Effector memory CD4-positive, alpha-beta T cell (primary cell): ENCODE measurements at regions not wholly inside any gene's neighbourhood (a gene's known extent, or its start where the extent isn't known, plus 50 kb on each side); places are given as distances from the start of the nearest gene placed in this dataset.

Source experiments
- DNase-seq, 3 donors: peaks; one replicate each; pipeline ENCODE4 v3.0.0-alpha.2; 2020
- H3K27ac ChIP-seq: 2 replicates; pipeline ENCODE4 v1.7.0; 2013; ENCODE audit warnings: mild to moderate bottlenecking, low read length, moderate library complexity; ENCODE audit not compliant: insufficient read depth, poor library complexity, severe bottlenecking
- H3K27me3 ChIP-seq: replicated peaks from 2 replicates; pipeline ENCODE4 v1.7.0; 2013; ENCODE audit warnings: mild to moderate bottlenecking, low read length; ENCODE audit not compliant: insufficient read depth, control insufficient read depth, poor library complexity, severe bottlenecking
- H3K36me3 ChIP-seq: 2 replicates; pipeline ENCODE4 v1.7.0; 2013; ENCODE audit warnings: mild to moderate bottlenecking, low read length, moderate library complexity; ENCODE audit not compliant: control insufficient read depth, insufficient read depth
- H3K4me1 ChIP-seq: 2 replicates; pipeline ENCODE4 v1.7.0; 2013; ENCODE audit warnings: low read length, mild to moderate bottlenecking; ENCODE audit not compliant: control insufficient read depth, insufficient read depth, poor library complexity, severe bottlenecking
- H3K4me3 ChIP-seq: 2 replicates; pipeline ENCODE4 v1.7.0; 2013; ENCODE audit warnings: low read length, low read depth, mild to moderate bottlenecking; ENCODE audit not compliant: insufficient read depth, poor library complexity, severe bottlenecking
- H3K9me3 ChIP-seq: 2 replicates; pipeline ENCODE4 v1.7.0; 2013; ENCODE audit warnings: mild to moderate bottlenecking, low read length, moderate library complexity; ENCODE audit not compliant: control insufficient read depth

DNA sequence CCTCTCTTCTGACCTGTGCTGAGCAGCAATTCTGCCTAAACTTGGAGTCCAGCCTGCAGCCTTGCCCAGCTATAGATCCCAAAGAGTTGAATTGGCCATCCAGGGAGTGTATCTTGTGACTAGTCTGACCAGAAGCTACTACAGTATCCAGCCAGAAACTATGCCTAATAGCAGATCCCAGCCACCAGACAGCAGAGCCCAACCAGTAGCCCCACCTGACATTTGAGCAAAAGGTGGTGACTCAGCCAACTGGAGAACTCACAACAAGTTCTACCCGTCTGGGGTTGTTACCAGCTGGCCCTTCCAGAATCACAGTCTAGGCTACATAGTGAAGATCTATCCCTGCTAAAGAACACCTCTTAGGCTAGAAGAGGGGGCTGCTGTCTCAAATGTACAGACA, 315.0 kb downstream of the CRPPA start:
- H3K4me3 ChIP-seq: no peak overlapping the region
- no peak for DNase-seq
- no peaks in the 10 kb centered on the region for H3K36me3 ChIP-seq
- H3K27ac ChIP-seq: no peak overlapping the region
- H3K27me3 ChIP-seq: no peaks in the 10 kb centered on the region
- no peaks in the 10 kb centered on the region for H3K4me1 ChIP-seq
- H3K9me3 ChIP-seq: peaks cover 17% of the 10 kb centered on the region

DNA sequence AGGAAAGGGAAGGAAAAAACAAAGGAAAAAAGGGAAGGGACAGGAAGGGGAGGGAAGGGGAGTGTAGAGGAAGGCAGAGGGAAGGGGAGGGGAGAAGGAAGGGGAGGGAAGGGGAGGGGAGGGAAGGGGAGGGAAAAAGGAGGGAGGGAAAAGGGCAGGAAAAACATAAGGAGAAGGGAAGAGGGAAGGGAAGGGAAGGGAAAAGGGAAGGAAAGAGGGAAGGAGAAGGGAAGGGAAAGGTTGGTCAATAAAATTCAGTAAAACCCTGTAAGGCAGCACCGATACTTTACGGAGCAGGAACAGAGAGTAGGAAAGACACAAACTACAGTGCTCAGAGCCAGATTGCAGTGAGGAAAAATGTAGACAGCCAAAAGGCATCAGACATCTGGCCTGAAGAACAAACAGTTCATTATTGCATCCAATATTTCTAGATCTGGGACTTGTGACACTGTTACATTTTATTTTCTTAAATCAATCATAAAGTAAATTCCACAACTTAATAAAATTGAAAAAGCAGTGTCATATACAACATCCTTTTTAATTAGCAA, 322.0 kb downstream of the CRPPA start:
- Histone ChIP-seq H3K4me3 (no peak overlapping the region), H3K4me1 (no peaks in the 10 kb centered on the region), H3K27ac (no peak overlapping the region), H3K9me3 (no peaks in the 10 kb centered on the region), H3K27me3 (no peaks in the 10 kb centered on the region), H3K36me3 (no peaks in the 10 kb centered on the region)
- no peak for DNase-seq

DNA sequence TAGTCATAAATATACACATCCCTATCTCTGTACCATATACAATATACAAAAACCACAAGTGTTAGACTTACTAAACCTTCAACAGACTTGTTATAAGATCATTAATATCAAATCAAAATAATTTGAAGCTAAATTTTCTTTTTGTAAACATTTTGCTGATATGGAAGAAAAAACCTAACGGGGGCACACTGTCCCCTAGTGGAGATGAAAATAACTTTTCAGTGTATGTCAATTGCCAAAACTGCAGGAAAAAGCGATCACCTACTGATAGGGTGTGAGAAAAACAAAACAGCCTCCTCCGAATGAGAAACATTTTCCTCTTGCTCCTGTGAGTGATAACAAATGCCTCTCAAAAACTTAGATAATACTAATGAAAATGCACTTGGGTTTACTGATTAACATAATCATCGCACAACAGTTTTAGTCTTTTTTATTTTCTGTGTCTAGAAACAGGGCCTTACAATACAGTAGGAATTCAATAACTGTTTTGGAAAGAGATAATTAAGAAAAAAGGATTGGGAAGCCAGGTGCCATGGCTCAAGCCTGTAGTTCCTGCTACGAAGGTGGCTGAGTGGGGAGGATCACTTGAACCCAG, 322.7 kb downstream of the CRPPA start:
- H3K27ac ChIP-seq: no peak overlapping the region
- DNase-seq: no peak
- no peaks in the 10 kb centered on the region for H3K36me3 ChIP-seq
- no peaks in the 10 kb centered on the region for H3K9me3 ChIP-seq
- H3K4me3 ChIP-seq: no peak overlapping the region
- no peaks in the 10 kb centered on the region for H3K4me1 ChIP-seq
- H3K27me3 ChIP-seq: no peaks in the 10 kb centered on the region

DNA sequence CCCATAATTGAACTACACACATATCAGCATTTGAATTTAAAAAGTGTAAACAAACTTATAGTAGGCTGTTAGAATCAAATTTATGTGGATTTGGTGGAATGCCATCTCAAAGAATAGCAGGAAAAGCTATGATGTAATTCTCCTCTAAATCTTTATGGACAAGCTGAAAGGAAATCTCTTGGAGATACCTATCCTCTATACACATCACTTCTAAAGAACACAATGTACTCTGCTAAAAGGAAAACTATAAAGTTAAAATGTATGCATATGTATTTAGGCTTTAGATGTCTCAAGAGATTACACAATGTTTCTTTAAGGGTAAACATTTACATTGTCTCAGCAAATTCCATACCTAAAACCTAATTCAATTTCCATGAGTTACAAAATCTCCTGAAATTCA, 323.3 kb downstream of the CRPPA start:
- no peak overlapping the region for H3K27ac ChIP-seq

DNA sequence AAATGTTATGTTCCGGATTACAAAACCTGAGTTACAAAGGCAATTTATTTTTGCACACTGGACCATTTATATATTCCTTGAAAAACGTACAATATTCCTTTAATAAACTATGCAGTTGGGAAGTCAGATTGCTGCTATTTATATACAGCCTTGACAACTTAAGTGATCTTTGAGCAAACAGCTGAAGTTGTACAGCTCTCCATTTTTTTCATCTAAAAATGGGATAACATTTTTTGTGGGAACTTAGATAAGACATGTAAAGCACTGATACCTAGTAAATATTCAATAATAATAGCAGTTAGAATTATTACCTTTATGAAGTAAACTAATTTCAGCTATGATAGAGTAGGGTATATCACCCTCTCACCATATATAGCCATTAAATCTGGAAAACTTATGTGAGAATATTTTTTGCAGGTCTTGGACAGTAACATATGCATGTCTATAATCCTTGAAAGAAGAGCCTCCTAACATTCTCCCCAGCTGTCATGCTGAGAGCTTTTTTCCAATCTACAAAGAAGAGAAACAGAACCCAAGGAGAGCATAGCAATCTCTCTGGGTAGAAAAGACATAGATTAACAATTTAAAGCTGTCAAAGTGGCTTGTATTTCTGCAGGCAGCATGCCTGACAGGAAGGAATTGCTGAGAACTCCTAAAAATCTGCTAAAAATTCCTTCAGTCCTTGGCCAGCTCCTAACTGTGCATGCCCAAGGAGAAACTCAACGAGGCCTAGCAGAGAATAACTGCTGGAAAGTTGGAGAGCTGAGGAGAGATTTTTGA, 326.0 kb downstream of the CRPPA start:
- H3K27ac ChIP-seq: no peak overlapping the region
- H3K4me1 ChIP-seq: no peaks in the 10 kb centered on the region
- no peak for DNase-seq
- no peak overlapping the region for H3K4me3 ChIP-seq
- no peaks in the 10 kb centered on the region for H3K27me3 ChIP-seq
- no peaks in the 10 kb centered on the region for H3K9me3 ChIP-seq
- H3K36me3 ChIP-seq: no peaks in the 10 kb centered on the region

More for the DNA sequence above, 323.3 kb downstream of the CRPPA start:
- Histone ChIP-seq H3K4me3 (no peak overlapping the region), H3K9me3 (no peaks in the 10 kb centered on the region), H3K27me3 (no peaks in the 10 kb centered on the region), H3K4me1 (no peaks in the 10 kb centered on the region), H3K36me3 (no peaks in the 10 kb centered on the region)
- DNase-seq: no peak

DNA sequence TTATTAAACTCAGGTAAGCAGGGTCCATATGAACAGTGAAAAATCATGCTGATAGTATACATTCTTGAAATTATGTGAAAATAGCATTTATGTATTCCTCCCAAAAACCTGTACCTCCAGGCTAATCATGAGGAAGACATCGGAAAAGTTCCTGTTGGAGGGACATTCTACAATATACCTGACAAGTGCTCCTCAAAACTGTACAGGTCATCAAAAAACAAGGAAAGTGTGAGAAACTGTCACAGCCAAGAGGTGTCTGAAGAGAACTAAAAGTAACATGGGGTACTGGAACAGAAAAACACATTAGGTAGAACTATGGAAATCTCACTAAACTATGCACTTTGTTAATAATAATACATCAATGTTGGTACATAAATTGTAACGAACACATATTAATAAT, 326.7 kb downstream of the CRPPA start:
- no peak overlapping the region for H3K4me3 ChIP-seq
- no peaks in the 10 kb centered on the region for H3K36me3 ChIP-seq
- H3K27me3 ChIP-seq: no peaks in the 10 kb centered on the region
- no peaks in the 10 kb centered on the region for H3K4me1 ChIP-seq
- H3K27ac ChIP-seq: no peak overlapping the region
- H3K9me3 ChIP-seq: no peaks in the 10 kb centered on the region
- no peak for DNase-seq

DNA sequence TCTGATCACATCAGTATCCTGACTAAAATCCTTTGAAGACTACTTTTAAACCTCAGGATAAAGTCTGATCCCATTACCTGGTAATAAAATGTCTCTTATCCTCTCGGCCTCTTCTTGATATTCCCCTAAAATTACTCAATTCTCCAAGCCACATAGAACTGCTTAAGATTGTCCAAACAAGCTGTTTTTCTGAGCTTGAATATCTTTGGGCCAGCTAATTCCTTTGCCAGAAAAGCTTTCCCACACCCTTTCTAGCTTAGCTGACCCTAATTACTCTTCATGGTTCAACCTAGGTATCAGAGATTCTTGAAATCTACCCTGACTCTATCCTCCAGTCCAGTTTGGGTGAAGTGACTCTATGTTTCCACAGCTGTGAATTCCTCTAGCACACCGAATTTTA, 328.6 kb downstream of the CRPPA start:
- Histone ChIP-seq H3K4me3 (no peak overlapping the region), H3K27me3 (no peaks in the 10 kb centered on the region), H3K36me3 (no peaks in the 10 kb centered on the region), H3K4me1 (no peaks in the 10 kb centered on the region), H3K9me3 (no peaks in the 10 kb centered on the region), H3K27ac (no peak overlapping the region)
- no peak for DNase-seq

DNA sequence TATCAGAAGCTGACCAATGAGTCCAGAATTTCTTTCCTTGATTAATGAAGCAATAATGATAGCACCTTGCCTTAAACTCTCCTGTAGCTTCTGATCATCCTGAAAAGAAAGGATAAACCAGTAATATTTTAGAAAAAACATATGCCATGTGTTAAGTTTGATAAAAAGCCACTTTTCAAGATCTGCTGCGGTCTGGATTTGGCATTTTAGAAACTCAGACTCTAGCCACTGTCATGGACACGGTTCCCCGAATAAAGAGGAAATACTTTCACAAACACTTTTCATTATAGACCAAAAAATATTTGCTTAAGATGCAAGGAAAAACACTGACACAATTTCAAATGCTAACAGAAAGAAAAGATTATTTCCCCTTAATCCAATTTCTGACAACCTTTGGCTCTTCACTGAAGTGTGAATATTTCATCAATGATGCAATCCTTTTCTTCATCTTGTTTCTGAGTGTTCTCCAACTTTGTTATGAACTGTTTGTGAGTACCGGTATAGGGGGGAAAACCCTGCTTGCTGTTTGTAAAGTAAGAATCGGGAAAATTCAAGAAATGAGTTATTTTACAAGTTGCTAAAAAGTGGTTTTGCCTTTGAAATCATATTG, 329.5 kb downstream of the CRPPA start:
- Histone ChIP-seq H3K27ac (no peak overlapping the region), H3K36me3 (no peaks in the 10 kb centered on the region), H3K27me3 (no peaks in the 10 kb centered on the region)

DNA sequence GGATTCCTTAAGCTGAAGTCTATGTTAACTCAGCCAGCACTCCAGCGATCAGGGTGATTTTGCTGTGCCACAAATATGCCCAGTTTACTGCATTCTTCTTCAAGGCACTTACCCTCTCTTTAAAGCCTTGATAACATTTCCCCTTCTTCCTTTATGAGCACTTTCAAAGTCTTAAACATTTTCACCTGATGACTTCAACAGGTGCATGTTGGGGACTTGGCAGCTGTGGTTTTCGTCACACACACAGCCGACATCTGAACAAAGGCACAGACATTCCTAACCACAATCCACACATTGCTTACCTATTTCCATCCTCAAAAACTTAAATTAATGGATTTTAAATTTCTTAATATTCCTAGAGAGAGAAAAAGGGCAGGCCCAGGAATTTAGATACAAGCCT, 331.5 kb downstream of the CRPPA start:
- DNase-seq: no peak
- H3K36me3 ChIP-seq: no peaks in the 10 kb centered on the region
- H3K27me3 ChIP-seq: no peaks in the 10 kb centered on the region
- no peaks in the 10 kb centered on the region for H3K4me1 ChIP-seq
- no peaks in the 10 kb centered on the region for H3K9me3 ChIP-seq
- H3K27ac ChIP-seq: no peak overlapping the region
- no peak overlapping the region for H3K4me3 ChIP-seq

More for the DNA sequence above, 329.5 kb downstream of the CRPPA start:
- Histone ChIP-seq H3K9me3 (no peaks in the 10 kb centered on the region), H3K4me1 (no peaks in the 10 kb centered on the region), H3K4me3 (no peak overlapping the region)
- no peak for DNase-seq

DNA sequence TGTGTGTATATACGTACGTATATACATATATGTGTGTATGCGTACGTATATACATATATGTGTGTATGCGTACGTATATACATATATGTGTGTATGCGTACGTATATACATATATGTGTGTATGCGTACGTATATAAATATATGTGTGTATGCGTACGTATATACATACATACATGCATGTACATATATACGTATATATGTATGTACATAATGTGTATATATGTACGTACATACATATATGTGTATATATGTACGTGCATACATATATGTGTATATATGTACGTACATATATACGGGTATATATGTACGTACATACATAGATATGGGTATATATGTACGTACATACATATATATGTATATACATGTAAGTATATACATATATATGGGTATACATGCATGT, 332.1 kb downstream of the CRPPA start:
- Histone ChIP-seq H3K4me3 (no peak overlapping the region), H3K27me3 (no peaks in the 10 kb centered on the region), H3K9me3 (no peaks in the 10 kb centered on the region), H3K27ac (no peak overlapping the region), H3K36me3 (no peaks in the 10 kb centered on the region), H3K4me1 (no peaks in the 10 kb centered on the region)
- DNase-seq: no peak
